Stimulated activated CD8-positive, alpha-beta memory T cell treated with anti-CD3 and anti-CD28 coated beads, Interleukin-12 subunit alpha, Interleukin-12 subunit beta, amount 100 ng/mL, for 1 hour (primary cell): ENCODE measurements at regions not wholly inside any gene's neighbourhood (a gene's known extent, or its start where the extent isn't known, plus 50 kb on each side); places are given as distances from the start of the nearest gene placed in this dataset.

Experiments
- DNase-seq: peaks from one replicate; pipeline ENCODE4 v3.0.0-alpha.2; 2020; ENCODE audit warnings: low read depth

DNA sequence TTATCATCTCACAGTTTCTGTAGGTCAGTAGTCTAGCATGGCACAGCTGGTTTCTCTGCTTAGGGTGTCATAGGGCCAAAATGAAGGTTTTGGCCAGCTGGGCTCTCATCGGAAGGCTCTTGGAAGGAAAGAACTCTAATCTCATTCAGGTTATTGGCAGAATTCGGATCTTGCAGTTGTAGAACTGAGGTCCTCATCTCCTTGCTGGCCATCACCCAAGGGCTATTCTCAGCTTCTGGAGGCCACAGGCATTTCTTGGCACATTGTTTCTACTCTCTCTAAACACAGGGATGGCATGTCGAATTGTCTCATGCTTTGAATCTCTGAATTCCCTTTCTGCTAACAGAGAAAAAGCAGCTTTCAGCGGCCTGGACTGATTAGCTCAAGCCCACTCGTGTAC lies 258.0 kb upstream of the SMARCA2 start:
- DNase-seq, result no peak

DNA sequence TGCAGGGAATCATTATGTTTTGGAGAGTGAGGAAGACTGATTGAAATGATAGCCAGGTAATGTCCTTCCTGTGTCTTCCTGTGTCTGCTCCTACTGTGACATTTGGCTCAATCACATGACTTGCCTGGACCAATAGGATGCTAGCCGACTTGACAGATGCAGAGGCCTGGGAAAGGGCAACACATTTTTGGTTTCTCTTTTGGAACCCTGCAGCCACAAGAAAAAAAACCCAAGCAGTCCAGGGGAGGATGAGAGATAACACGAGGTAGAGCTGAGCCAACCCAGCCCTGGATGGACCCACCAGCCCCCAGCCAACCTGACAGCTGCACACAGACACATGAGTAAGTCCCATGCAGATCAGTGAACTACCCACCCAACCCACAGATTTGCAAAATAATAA lies 256.1 kb upstream of the SMARCA2 start:
- no peak for DNase-seq

DNA sequence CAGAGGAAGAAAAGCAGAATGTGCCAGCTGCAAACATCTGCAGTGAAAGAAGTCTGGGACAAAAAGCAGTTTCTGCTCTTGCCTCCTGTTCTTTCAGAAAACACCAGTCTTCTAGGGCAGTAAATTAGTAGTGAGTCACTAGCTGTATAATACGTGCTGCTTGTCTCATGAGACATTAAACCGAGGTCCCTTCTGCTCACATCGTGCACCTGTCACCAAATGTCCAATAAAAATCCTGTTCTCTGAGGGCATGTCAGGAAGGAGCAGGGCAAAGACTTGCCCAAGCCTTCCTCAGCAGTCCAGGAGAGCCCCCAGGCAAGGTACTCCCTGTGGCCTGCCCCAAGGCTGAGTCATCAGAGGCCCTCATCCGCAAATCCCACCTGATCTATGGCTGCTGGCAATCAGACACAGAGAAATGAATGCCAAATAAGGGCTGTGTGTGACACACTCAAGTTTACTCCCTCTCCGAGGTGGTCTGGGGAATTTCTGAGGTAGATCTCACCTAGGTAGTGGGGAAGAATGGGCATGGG lies 255.3 kb upstream of the SMARCA2 start:
- no peak for DNase-seq

DNA sequence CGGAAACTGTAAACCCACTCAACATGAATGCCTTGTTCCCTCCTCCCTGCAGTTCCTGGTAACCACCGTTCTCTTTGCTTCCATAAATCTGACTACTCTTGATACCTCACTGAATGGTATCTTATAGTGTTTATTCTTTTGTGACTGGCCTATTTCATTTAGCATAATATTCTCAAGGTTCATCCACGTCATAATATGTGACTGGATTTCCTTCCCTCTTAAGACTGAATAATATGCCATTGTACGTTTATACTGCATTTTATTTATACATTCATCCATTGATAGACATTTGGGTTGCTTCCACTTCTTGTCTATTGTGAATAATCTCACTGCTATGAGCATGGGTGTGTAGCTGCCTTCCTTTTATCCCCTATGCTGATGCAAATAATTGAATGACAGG lies 253.3 kb upstream of the SMARCA2 start:
- no peak for DNase-seq

DNA sequence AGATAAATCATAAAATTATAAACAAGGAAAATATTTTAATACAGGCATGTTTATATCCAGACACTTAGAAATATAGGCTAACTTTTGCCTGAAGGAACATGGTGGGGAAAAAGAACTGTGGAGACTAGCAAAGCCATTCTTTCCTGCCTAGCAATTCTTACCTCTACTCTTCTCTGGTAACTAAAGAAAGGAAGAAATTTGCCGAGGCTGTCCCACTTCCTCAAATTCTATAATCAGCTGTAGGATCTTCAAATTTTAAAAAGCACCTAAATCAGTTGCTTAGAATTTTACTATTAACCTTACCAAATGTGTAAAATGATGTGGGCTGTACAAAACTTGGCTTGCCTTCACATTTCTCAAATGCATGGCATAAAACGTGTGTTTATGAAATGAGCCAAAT lies 249.1 kb upstream of the SMARCA2 start:
- DNase-seq, result no peak

DNA sequence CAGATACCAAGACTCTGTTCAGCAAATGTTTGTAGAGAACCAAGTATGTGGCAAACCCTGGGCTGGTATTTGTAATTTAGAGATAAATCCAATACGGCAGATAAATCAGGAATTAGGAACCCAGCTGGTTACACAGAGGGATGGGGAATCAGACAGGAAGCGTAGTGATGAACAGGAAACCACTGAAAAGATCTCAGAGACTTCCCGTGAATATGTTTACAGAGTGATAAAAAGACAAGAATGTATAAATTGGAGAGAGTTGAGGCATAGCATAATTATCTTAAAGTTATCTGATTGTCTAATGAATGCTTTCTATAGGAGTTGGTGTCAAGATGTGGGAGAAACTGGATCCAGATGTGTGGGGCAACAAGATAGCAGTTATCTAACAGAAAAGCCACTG lies 246.6 kb upstream of the SMARCA2 start:
- no peak for DNase-seq

DNA sequence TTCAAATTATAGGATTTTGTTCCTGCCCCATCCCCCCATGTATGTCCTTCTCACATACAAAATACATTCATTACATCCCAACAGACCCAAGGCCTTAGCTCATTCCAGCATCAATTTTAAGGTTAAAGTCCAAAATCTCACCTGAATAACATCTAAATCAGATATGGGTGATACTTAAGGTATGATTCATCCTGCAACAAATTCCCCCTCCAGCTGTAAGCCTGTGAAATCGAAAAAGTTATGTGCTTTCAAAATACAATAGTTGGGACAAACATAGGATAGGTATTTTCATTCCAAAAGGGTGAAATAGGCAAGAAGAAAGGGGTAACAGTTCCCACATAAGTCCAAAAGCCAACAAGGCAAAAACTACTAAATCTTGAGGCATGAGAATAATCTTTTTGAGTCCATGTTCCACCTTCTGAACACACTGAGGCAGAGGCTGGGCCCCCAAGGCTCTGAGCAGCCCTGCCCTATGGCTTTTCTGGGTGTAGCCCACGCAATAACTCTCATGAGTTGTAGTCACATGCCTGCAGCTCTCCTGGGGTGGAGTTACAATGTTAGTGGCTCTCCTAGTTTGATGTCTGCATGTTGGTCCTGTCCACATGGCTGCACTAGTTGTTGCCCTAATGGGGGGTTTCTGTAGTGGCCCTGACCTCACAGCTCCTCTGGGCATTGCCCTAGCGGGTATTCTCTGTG lies 243.9 kb upstream of the SMARCA2 start:
- DNase-seq, result no peak

DNA sequence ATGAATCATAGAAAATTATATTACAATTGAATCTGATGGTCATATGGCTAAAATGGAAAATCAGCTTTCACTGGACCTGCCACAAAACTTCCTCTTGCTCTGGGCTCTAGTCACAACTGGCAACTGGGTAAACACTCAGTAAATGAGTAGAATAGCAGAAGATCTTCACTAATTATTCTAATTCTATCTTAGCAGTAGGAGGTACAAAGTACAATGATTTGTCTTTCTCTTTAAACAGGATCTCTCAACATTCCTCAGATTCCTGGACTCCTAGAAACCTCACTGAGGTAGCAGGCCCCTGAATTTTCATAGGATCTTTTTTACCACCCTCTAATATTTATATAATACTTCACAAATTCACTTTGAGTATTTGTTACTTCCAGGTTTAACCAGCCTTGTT lies 239.9 kb upstream of the SMARCA2 start:
- DNase-seq, result no peak

DNA sequence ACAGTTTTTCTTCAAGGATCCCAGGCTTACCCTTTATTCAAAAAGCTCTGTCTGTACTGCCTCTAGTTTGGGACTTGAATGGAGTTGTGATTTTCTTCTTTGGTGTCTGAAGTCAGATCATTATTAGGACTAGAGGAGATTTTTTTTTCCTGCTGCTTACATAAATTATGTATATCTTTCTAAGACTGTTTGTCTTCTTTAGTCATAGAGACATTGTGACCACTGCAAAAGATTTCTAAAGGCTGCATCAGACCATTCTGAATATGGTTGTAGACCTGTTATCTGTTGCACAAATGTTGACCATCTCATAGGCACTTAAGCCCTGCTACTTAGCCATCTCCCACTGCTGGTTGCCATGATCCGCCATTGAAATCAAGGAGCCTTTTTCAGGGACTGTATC lies 238.5 kb upstream of the SMARCA2 start:
- DNase-seq, result no peak

DNA sequence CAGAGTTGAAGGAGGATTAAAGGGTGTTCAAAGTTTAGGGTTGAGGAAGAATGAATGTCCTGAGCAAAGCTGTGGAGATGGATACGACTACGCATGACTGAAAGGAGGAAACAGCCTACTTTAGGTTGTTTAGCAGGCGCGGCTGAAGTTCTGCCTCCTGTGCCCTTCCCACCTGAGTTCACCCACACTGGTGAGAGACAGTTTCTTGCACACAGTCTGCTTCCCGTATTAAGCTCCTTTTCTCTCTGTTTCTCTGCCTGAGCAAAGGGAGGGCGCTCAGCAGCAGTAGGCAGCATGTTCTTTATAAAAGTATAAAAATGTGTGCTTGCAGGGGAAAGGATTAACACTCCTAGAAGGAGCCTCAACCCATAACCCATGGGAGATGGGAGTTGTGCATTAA lies 224.0 kb upstream of the SMARCA2 start:
- no peak for DNase-seq

DNA sequence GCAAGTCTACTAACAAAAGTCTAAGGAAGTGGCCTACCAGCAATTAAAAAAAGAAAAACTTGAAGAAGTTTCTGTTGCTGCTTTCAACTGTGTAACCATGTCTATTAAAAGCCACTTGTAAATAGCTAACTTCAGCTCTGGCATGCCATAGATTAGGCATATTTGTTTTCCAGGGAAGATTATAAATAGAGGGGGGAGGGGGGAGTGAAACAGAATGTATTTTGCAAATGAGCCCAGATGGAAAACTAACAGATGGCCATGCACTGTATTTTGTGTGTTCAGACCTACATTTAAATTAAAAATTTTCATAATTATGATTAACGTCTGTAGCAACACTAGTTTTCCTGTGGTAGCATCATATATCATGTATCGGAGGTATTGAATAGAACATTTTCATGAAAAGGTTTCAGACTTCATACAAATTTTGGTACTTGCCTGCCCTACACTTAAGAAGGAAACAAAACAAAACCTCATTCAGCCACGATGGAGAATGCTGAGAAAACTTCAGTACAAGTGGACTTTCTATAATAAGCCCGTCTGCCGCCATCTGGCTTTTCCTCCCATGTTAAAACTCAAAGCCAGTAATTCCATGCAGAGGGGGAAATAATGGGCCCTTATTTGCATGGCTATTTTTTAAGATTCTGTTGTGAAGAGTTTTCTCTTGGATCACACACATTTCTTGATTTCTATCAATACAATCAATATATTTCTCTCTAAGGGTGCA lies 220.4 kb upstream of the SMARCA2 start:
- DNase-seq, result no peak

DNA sequence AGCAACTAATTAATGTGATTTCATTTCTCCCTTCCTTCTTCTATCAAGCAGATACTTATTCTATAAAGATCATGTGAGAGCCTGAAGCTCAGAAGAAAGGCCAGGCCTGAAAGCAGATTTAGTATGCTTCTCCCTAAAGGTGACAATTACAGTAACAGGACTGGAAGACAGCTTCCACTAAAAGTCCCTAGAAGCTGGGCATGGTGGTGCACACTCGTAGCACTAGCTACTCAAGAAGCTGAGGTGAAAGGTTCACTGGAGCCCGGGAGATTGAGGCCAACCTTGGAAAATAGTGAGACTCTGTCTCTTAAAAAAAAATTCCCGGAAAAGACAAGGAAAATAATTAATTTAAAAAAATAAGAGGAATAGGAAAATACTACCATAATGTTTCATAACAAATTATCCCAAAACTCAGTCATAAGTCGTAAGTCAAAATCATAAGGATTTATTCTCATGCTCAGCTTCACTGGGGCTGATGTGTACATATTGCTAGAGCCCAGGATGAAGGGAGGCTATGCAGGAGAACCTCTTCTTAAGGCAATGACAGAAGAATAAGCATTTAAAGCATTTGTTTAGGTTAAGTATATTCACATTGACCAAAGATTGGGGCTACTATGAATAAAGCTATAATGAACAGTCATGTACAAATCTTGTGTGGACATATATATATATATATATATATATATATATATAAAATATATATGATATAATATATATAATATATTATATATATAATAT lies 210.8 kb upstream of the SMARCA2 start:
- no peak for DNase-seq

DNA sequence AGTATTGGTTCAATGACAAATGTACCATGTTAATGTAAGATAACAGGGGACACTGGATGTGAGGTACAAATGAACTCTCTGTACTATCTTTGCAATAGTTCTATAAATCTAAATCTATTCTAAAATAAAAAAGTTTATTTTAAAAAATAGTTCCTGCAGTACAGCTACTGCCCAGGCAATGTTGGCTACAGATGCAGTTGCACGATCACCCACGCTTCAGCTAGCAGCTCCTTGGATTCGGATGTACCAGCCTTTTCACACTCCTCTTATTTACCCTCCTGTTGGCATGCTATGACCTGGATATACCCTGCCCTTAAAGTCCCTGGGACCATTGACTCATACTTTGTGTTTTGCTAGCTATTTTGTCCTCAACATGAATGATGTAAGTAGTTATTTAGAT lies 185.4 kb upstream of the SMARCA2 start:
- DNase-seq, result no peak

DNA sequence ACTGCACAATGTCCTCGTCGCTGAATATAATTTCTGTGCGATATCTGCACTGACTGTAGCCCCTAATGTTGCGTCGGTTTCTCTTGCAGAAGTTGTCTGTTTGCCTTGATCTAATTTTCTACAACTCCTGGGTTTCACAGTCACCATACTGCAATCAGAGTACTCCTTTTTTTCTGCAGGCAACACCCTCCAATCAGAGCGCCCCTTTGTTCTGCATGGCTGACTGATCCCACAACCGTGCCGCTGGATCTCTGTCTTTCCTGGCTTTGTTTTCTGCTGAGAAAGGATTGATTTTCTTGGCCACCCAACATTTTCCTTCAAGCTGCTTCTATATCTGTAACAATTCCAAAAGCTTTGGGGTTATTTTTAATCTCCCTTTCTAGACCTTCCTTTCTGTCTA lies 182.2 kb upstream of the SMARCA2 start:
- no peak for DNase-seq

DNA sequence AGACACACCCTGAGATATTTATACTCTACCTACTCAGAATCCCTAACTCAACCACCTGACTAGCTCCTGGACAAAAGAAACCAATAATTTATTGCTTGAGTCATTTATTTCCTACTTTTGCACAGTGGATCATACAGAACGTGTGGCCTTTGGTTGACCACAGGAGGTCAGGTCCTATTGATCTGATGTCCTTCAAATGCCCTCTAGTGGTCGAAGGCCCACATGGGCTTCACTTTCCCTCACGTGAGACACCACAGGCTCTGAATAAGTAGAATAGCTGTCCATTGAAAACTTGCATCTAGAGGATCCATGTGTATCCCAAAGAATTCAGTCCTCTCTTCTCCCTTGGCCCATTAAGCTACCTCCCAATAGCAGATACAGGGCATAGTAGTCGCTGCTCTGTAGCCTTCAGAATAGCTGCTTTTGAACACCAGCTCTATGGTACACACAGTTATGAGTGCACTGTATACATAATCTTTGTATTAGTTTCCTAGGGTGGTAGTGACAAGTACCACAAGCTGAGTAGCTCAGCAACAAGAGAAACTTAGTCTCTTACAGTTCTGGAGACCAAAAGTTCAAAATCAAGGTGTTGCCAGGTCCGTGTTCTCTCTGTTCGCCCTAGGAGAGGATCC lies 177.6 kb upstream of the SMARCA2 start:
- DNase-seq, result no peak

DNA sequence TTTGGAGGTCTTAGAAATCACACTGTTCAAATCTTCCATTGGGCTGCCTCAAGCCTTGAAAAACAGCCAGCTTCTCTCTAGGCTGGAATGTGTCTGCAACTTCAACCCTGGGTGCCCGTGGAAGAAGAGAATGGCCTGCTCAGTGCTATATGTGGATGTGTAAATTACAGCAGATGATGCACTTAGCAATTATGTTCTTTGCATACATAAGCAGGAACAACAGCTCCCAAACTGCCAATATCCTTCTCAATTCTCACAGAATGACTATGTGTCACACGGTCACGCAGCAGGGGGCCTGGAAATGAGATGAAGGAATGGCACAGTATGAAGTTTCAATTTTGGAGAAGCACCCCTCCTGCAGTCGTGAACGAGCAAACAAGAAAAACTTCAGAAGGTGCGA lies 175.2 kb upstream of the SMARCA2 start:
- DNase-seq, result no peak

DNA sequence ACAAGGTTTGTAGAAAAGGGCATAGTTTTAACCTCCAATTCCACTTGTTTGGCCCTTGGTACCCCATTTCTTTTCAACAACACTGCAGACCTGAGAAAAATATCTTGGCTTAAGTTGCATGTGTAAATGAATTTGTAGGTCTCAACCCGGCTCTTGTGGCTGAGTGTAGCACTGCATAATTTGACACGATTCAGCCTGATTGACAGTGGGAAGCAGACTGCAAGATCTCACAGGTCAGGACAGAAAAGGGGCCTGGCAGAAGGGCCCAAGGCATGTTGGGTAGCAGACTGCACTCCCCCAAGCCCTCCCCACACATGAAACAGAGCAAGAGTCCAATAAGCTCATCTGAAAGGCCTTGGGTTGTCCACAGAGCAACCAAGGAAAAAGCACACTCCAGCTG lies 169.7 kb upstream of the SMARCA2 start:
- no peak for DNase-seq

DNA sequence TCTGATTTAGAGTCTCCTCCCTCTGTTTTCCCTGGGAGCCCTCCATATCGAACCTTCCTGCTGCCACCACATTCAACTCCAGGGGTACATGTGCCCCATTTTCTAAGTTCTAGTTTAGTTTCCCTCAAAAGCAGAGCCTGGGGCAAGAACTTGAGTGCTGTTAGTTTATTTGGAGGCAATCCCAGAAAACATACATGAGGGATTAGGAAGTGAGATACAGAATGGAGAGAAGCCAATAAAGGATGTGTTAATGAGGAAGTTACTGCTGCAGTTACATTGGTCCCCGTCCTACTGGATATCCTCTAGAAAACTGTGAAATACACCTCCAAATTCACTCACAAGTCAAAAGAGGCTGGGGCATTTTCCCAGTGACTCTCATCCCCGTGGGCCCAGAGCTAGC lies 159.4 kb upstream of the SMARCA2 start:
- DNase-seq, result no peak

DNA sequence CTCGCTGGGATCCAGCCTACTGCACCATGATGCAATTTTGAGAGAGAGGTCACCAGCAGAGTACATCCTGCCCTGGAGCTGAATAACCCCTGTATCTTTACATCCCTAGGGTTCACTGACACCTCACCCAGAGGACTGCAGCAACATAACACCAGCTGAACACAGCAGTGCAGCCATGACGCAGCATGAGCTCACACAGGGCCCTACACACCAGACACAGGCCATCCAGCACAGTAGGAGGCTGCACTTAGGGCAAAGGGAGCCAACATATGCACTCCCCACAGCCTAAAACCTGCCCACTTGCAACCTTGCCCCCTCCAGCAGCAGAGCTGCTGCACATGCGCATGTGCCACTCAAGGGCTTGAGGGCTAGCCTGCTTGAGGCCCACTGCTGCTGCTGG lies 157.3 kb upstream of the SMARCA2 start:
- no peak for DNase-seq

DNA sequence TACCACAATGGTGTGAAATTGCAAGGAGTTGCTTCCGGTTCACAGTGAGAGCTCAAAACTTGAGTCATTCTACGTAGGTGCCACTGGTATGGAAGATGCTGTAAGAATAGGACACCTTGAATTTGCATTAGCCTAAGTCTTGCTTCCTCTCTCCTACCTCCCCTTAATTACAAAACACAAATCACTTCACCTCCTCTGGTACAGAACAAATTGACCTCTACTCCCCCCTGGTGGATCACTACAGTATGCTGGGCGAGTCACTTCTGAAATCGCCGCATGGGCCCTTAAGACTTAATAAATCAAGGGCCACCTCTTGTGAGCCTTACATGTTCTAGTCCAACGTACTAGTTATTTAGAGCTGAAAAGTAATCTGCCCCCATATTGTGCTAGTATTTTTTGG lies 145.3 kb upstream of the SMARCA2 start:
- peak; percentile 2 for DNase-seq

DNA sequence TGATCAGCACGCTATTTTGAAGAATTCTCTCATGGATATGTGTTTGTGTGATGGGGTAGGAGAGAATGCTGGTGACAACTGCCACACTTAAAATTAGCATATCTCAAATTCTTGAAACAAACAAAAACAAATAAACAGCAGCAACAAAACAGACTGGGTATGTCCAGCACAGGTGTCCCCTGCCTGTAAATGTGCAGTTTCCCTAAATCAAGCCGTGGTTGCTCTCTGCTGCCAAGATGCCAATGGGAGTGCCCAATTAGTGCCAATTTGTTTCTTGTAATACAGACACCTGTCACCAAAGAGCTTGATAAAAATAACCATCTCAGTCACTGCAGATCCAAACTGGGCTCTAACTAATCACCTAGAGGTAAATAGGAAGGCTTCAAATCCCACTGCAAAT lies 144.2 kb upstream of the SMARCA2 start:
- no peak for DNase-seq

DNA sequence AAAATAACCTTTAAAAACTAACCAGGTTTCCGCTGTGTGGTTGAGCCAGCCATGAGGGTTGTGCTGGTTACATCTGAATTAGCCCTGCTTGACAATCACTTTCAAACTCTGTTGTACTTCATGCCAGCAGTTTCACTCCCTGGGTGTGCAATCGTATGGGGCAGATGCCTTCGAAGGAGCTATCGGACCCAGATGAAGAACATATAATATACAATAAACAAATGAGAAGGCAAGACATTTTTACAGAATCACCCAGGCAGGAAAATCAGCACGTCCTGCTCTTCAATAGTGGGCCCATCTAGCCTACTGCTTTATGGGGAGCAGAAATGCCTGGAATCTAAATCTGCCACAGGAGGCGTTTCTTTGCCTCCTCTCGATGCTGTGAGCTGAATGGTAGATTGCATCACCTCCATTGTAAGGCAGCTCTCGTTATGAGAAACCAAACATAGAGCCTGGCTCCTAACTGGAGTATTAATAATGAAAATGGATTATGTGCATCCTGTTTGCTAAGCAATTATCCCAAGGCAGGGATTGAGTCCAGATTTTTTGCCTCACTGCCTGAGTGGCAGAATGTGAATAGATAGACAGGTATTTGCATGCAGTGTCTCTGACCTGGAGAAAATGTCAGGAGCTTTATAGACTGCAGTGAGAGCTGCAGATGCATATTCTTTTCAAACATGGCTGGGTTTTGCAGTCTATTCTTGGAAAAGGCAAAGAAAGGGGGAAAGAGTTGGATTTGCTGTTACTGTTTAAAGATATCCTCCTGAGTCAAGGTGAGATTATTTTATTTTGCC lies 143.3 kb upstream of the SMARCA2 start:
- no peak for DNase-seq
